ENCODE measurements at regions not wholly inside any gene's neighbourhood (a gene's known extent, or its start where the extent isn't known, plus 50 kb on each side); places are given as distances from the start of the nearest gene placed in this dataset.

DNA sequence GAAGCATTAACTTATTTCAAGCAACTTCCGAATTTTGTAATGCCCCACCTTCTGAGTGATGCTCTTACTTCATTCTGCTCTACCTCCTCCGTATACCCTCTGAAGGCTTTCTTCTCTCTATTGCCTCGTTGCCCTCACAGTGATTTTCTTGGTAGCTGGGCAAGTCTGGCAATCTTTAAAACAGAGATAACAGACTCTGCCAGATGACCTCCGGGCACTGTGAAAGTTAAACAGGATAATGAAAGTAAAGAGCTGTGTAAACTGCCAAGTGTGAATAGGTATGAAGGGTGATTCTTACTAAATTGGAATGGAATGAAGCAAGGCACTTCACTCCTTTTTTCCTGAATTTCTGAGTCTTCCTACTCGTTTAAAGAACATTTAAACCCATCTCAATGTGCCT is 207.3 kb upstream of the GYPC start:
- 35 to 58% methylated on average over 5 of the region's 5 CpGs for WGBS, 2 donors (ENCODE audit: low coverage in 1 of 2)
- no peak overlapping the region for H3K4me3 ChIP-seq
- no peak overlapping the region for H3K27ac ChIP-seq
- H3K4me1 ChIP-seq: no peaks in the 10 kb centered on the region
- ATAC-seq: no peak
- TF ChIP-seq POLR2A (IDR thresholded peaks at IDR 0.05): no peak
- no peak for TF ChIP-seq EP300 (IDR thresholded peaks at IDR 0.05)
- TF ChIP-seq, protein P1, sequence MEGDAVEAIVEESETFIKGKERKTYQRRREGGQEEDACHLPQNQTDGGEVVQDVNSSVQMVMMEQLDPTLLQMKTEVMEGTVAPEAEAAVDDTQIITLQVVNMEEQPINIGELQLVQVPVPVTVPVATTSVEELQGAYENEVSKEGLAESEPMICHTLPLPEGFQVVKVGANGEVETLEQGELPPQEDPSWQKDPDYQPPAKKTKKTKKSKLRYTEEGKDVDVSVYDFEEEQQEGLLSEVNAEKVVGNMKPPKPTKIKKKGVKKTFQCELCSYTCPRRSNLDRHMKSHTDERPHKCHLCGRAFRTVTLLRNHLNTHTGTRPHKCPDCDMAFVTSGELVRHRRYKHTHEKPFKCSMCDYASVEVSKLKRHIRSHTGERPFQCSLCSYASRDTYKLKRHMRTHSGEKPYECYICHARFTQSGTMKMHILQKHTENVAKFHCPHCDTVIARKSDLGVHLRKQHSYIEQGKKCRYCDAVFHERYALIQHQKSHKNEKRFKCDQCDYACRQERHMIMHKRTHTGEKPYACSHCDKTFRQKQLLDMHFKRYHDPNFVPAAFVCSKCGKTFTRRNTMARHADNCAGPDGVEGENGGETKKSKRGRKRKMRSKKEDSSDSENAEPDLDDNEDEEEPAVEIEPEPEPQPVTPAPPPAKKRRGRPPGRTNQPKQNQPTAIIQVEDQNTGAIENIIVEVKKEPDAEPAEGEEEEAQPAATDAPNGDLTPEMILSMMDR (IDR thresholded peaks at IDR 0.05): no peak
- TF ChIP-seq POLR2AphosphoS5 (IDR thresholded peaks at IDR 0.05): no peak
- H3K9me3 ChIP-seq: no peaks in the 10 kb centered on the region
- no peaks in the 10 kb centered on the region for H3K27me3 ChIP-seq
- no peaks in the 10 kb centered on the region for H3K36me3 ChIP-seq

DNA sequence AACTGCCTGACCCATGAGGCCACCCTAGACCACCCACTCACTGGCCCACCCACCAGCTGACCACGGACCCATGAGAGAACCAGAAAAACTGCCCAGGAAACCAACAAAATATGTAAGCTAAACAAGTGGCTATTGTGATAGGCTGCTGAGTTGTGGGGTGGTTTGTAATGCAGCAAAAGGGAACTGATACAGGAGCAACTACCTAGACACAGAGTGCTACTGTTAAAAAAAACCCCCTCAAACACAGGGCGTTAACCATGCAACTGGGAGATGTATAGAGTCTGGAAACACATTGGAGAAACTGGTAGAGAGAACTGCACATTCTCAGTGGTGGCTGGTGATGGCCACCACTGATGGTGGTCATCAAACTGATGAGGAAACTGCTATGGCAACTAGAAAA is 206.3 kb upstream of the GYPC start:
- Histone ChIP-seq H3K9me3 (no peaks in the 10 kb centered on the region), H3K27me3 (no peaks in the 10 kb centered on the region), H3K4me3 (no peak overlapping the region), H3K4me1 (no peaks in the 10 kb centered on the region), H3K27ac (no peak overlapping the region), H3K36me3 (no peaks in the 10 kb centered on the region)
- ATAC-seq: no peak
- TF ChIP-seq, protein P1 (IDR thresholded peaks at IDR 0.05): no peak
- TF ChIP-seq POLR2A (IDR thresholded peaks at IDR 0.05): no peak
- 69 to 71% methylated on average over 1 of the region's 2 CpGs for WGBS, 2 donors (ENCODE audit: low coverage in 1 of 2)

DNA sequence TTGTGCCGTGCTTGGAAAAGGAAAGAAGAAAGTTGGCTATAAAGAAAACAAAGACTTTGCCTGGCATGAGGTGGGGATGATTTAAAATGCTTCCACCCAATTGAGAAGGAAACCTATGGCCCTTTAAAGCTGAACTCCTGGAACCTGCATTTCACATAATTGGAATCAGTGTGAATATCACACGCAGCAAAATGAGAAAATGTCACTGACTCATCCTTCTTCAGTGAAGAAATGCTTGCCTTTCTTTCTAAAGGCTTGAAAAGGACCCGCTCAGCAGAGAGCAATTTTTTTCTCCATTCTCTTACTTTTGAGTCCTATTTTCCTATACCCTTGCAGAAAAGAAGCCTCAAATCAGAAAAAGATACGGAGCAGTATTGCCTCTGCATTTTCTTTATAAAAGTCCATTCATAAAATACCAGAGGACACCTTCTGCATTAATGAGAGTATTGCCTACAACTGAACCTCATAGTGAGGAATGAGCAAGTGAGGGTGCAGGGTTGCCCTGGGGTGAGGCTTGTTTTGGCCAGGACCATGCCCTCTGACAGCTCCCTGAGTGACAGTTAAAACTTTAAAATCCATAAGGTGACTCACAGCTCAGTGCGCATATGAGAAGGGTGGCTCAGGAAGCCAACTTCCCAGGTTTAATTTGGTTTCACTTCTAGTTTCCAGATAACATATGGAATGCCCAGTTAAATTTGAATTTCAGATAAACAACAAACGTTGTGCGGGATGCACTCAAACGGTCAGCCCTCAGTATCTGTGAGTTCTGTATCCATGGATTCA is 191.9 kb upstream of the GYPC start:
- Histone ChIP-seq H3K4me3 (no peak overlapping the region), H3K4me1 (no peaks in the 10 kb centered on the region), H3K27ac (no peak overlapping the region), H3K36me3 (no peaks in the 10 kb centered on the region), H3K9me3 (no peaks in the 10 kb centered on the region), H3K27me3 (peaks cover 5% of the 10 kb centered on the region)
- no peak for TF ChIP-seq EP300 (IDR thresholded peaks at IDR 0.05)
- TF ChIP-seq POLR2A (IDR thresholded peaks at IDR 0.05): no peak
- no peak for TF ChIP-seq POLR2AphosphoS5 (IDR thresholded peaks at IDR 0.05)
- TF ChIP-seq, protein P1 (IDR thresholded peaks at IDR 0.05): no peak
- WGBS, 2 donors (ENCODE audit: low coverage in 1 of 2): 76 to 78% methylated on average over 4 to 8 of the region's 8 CpGs
- ATAC-seq: no peak

DNA sequence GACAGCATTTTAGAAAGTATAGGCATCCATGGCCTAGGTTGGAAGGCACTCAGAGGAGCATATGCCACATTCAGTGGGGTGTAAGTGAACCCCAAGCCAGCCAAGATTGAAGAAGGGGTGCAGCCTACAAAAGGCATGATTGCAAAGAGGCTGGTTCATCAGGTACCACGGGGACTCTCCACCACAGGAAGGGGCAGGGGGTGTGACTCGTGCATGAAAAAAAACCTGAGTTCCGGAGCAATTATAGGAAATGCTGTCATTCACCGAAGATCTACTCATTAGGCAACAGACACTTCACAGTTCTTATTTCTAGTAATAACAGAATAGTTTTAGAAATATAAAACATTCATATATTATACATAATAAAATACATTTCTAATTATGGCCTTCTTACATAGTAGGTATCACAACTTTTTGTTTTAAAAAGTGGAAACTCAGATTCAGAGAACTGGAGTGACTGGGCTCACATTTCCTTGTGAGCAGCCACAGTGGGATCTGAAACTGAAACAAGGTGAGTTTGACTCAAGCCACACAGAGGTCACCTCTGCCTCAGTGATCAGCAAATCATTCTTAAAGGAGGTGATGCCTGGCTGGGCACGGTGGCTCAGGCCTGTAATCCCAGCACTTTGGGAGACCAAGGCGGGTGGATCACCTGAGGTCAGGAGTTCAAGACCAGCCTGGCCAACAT is 188.4 kb upstream of the GYPC start:
- no peaks in the 10 kb centered on the region for H3K27me3 ChIP-seq
- H3K36me3 ChIP-seq: no peaks in the 10 kb centered on the region
- H3K27ac ChIP-seq: no peak overlapping the region
- H3K4me3 ChIP-seq: no peak overlapping the region
- H3K4me1 ChIP-seq: no peaks in the 10 kb centered on the region
- WGBS, 2 donors (ENCODE audit: low coverage in 1 of 2): 78 to 89% methylated on average over 4 to 6 of the region's 6 CpGs
- H3K9me3 ChIP-seq: no peaks in the 10 kb centered on the region
- TF ChIP-seq POLR2AphosphoS5 (IDR thresholded peaks at IDR 0.05): no peak
- no peak for TF ChIP-seq EP300 (IDR thresholded peaks at IDR 0.05)
- TF ChIP-seq, protein P1 (IDR thresholded peaks at IDR 0.05): no peak
- TF ChIP-seq POLR2A (IDR thresholded peaks at IDR 0.05): no peak
- no peak for ATAC-seq

DNA sequence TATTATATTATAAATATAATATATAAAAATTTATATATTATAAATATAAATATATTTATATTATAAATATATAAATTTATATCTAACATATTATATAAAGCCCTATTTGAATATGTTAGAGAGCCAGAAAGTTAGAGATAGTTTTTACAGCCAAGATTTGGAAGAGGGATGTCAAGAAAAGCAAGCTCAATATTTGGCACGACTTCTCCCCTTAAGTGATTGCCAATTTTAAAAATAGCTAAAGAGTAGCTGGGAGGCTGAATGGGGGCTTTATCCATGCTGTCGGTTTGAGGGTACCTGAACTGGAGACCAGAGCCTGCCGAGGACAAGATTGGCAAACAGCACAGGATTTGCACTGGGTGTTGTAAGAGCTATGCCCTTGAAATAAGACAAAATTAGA is 180.9 kb upstream of the GYPC start:
- TF ChIP-seq POLR2AphosphoS5 (IDR thresholded peaks at IDR 0.05): no peak
- TF ChIP-seq, protein P1 (IDR thresholded peaks at IDR 0.05): no peak

More for the DNA sequence above, 180.9 kb upstream of the GYPC start:
- H3K4me3 ChIP-seq: no peak overlapping the region
- ATAC-seq: no peak
- 29 to 33% methylated on average over 3 of the region's 3 CpGs for WGBS, 2 donors (ENCODE audit: low coverage in 1 of 2)
- no peak overlapping the region for H3K27ac ChIP-seq
- H3K27me3 ChIP-seq: no peaks in the 10 kb centered on the region
- no peaks in the 10 kb centered on the region for H3K36me3 ChIP-seq
- no peaks in the 10 kb centered on the region for H3K9me3 ChIP-seq
- H3K4me1 ChIP-seq: no peaks in the 10 kb centered on the region
